Heart left ventricle (tissue), 16 donors: ENCODE measurements at regions not wholly inside any gene's neighbourhood (a gene's known extent, or its start where the extent isn't known, plus 50 kb on each side); places are given as distances from the start of the nearest gene placed in this dataset.

Source experiments
- ATAC-seq, 4 donors: fragments of 200-7000 bp; cut with Tn5 transposase; one replicate each; pipeline ENCODE4 v1.9.1; 2020 to 2022; ENCODE audit warnings: moderate library complexity in 4 of 4, mild to moderate bottlenecking in 3 of 4, moderate number of reproducible peaks in 1 of 4
- DNase-seq, 5 donors: peaks; one replicate each; pipeline ENCODE4 v3.0.0-alpha.2; 2020
- H3K27ac ChIP-seq, 12 donors: fragments of 200-600 bp; sonication (generic) in 4 of 12; one replicate each; pipeline versions ENCODE4 v1.5.0 to v1.8.0; 2016 to 2022; ENCODE audit warnings: mild to moderate bottlenecking in 2 of 12
- H3K27me3 ChIP-seq, 9 donors: fragments of 200-600 bp; sonication (generic) in 2 of 9; one replicate each; pipeline versions ENCODE4 v1.5.1 to v1.8.0; 2016 to 2022; ENCODE audit warnings: mild to moderate bottlenecking in 3 of 9
- H3K36me3 ChIP-seq, 9 donors: fragments of 200-600 bp; sonication (generic) in 2 of 9; one replicate each; pipeline versions ENCODE4 v1.5.0 to v1.8.0; 2018 to 2022; ENCODE audit warnings: mild to moderate bottlenecking in 2 of 9
- H3K4me1 ChIP-seq, 12 donors: fragments of 200-600 bp; sonication (generic) in 4 of 12; one replicate each; pipeline versions ENCODE4 v1.5.0 to v1.8.0; 2016 to 2022; ENCODE audit warnings: mild to moderate bottlenecking in 3 of 12
- H3K4me3 ChIP-seq, 12 donors: fragments of 200-600 bp; sonication (generic) in 4 of 12; one replicate each; pipeline versions ENCODE4 v1.5.0 to v1.8.0; 2017 to 2022; ENCODE audit warnings: mild to moderate bottlenecking in 9 of 12, moderate library complexity in 4 of 12
- H3K9me3 ChIP-seq, 12 donors: fragments of 200-600 bp; sonication (generic) in 4 of 12; one replicate each; pipeline versions ENCODE4 v1.5.0 to v1.8.0; 2016 to 2022; ENCODE audit warnings: mild to moderate bottlenecking in 1 of 12
- CTCF ChIP-seq, 12 donors: fragments of 200-600 bp; sonication (generic) in 4 of 12; IDR thresholded peaks; one replicate each; pipeline versions ENCODE4 v1.5.0 to v1.8.0; 2018 to 2022; ENCODE audit warnings: antibody characterized with exemption in 12 of 12, mild to moderate bottlenecking in 5 of 12
- POLR2A ChIP-seq, 2 donors: fragments of 450-650 bp; IDR thresholded peaks; one replicate each; pipeline ENCODE4 v1.6.1; 2017; ENCODE audit warnings: antibody characterized with exemption in 2 of 2, mild to moderate bottlenecking in 2 of 2, moderate library complexity in 2 of 2
- WGBS, 4 donors: extraction: QIAGEN DNeasy Blood & Tissue Kit in 2 of 4; methylation state at CpG; one replicate each; pipeline versions ENCODE4 v1.1.5 to v1.1.7; 2013 to 2018; 5-methylcytosine and 5-hydroxymethylcytosine counted together
- intact Hi-C, 10 donors: fragments of 100-400 bp; cut with DNase I; formaldehyde crosslinking; loops; one replicate each; pipeline versions ENCODE4 v1.11.1 to v1.14.2; 2022
- donor health status: ischemic (EF 13 %, LVEDD 7.1; RV severe dilation, severe dysfunction).
- donor health status: healthy with polysubstance abuse.
- donor health status: DM: no; HTN: yes; CAD: no.
- donor health status: DM: no; HTN: no; CAD: no.
- donor health status: ischemic (EF 25% LVEDD 6.9; RV normal size, moderate dysfunction).
- donor health status: ischemic (EF 25% LVEDD 5.7; RV mildly dilated, moderate dysfunction).
- donor health status: healthy.
- donor health status: DM: yes; HTN: yes; CAD: no.
- donor health status: ischemic (EF 35%, LVEDD 5.7; RV mildly dilated, moderate dysfunction).
- donor health status: nonischemic (EF 11% LVEDD 7.7; RV severe dilation, severe dysfunction).
- donor health status: DM: yes; HTN: yes; CAD: no.
- donor health status: PGD.
- donor health status: ischemic (EF 29% LVEDD 5.4; RV normal size, mild dysfunction).
- donor health status: nonischemic (EF 23%, LVEDD 6.1; RV moderate dilation, normal function).

GRCh38 chr5:14948383-14948782 lies 76.8 kb upstream of the ANKH start:
- Histone ChIP-seq H3K27me3 (no peaks in the 10 kb centered on the region), H3K9me3 (peaks cover 0 to 7% (median 0%) of the 10 kb centered on the region in 12 donors), H3K4me1 (peaks cover 0 to 17% (median 7%) of the 10 kb centered on the region in 12 donors), H3K36me3 (no peaks in the 10 kb centered on the region), H3K4me3 (no peak overlapping the region), H3K27ac (no peak overlapping the region)
- TF ChIP-seq CTCF (IDR thresholded peaks at IDR 0.05) (no peak), POLR2A (IDR thresholded peaks at IDR 0.05) (no peak)
- intact Hi-C loops, result loop anchor here in 6 of 10 donors (5.0 to 10.0 kb wide), 4 partner anchors 54 to 221 kb away; partner anchors contain the start of gene ANKH (in 1 of the 6)
- DNase-seq (no peak), ATAC-seq (no peak)
- WGBS, 4 donors, result 93 to 95% (median 95%) methylated on average over 4 of the region's 4 CpGs

- Histone ChIP-seq H3K27me3 (no peaks in the 10 kb centered on the region), H3K4me1 (peaks cover 0 to 10% (median 6%) of the 10 kb centered on the region in 12 donors), H3K4me3 (no peak overlapping the region), H3K27ac (no peak overlapping the region), H3K36me3 (no peaks in the 10 kb centered on the region), H3K9me3 (peaks cover 0 to 7% (median 0%) of the 10 kb centered on the region in 12 donors)
- intact Hi-C loops, result loop anchor here in 6 of 10 donors (5.0 to 10.0 kb wide), 4 partner anchors 55 to 220 kb away; partner anchors contain the start of gene ANKH (in 1 of the 6)
- no peak for DNase-seq
- TF ChIP-seq POLR2A (IDR thresholded peaks at IDR 0.05) (no peak), CTCF (IDR thresholded peaks at IDR 0.05) (peak; percentile 14 to 59 (median 38))
- 26 to 49% (median 29%) methylated on average over 4 of the region's 4 CpGs for WGBS, 4 donors
- ATAC-seq, result peak; percentile 49 to 74 (median 62)
Measured at GRCh38 chr5:14946815-14947620, 75.4 kb upstream of the ANKH start.

- 84 to 91% (median 89%) methylated on average over 3 of the region's 3 CpGs for WGBS, 4 donors
- peak in 1 of 4 donors; percentile 24 for ATAC-seq
- Histone ChIP-seq H3K27me3 (no peaks in the 10 kb centered on the region), H3K9me3 (peaks cover 0 to 7% (median 0%) of the 10 kb centered on the region in 12 donors), H3K36me3 (no peaks in the 10 kb centered on the region), H3K4me3 (no peak overlapping the region), H3K27ac (no peak overlapping the region), H3K4me1 (peaks cover 0 to 10% (median 6%) of the 10 kb centered on the region in 12 donors)
- intact Hi-C loops, result loop anchor here in 6 of 10 donors (1.0 to 10.0 kb wide), 5 partner anchors 57 to 218 kb away; partner anchors contain the start of gene ANKH (in 1 of the 6)
- no peak for TF ChIP-seq POLR2A (IDR thresholded peaks at IDR 0.05)
- TF ChIP-seq CTCF (IDR thresholded peaks at IDR 0.05), result no peak
- no peak for DNase-seq
Measured at GRCh38 chr5:14945450-14945849, 73.9 kb upstream of the ANKH start.

- no peak for DNase-seq
- no peaks in the 10 kb centered on the region for H3K36me3 ChIP-seq
- intact Hi-C loops, result loop anchor here in 6 of 10 donors (1.0 to 10.0 kb wide), 6 partner anchors 57 to 218 kb away; partner anchors contain the start of gene ANKH (in 2 of the 6)
- no peak overlapping the region for H3K27ac ChIP-seq
- ATAC-seq, result no peak
- peaks cover 0 to 10% (median 6%) of the 10 kb centered on the region in 12 donors for H3K4me1 ChIP-seq
- H3K27me3 ChIP-seq, result no peaks in the 10 kb centered on the region
- no peak overlapping the region for H3K4me3 ChIP-seq
- peaks cover 0 to 5% (median 0%) of the 10 kb centered on the region in 12 donors for H3K9me3 ChIP-seq
- no peak for TF ChIP-seq CTCF (IDR thresholded peaks at IDR 0.05)
- no peak for TF ChIP-seq POLR2A (IDR thresholded peaks at IDR 0.05)
- 70 to 73% (median 72%) methylated on average over 3 of the region's 3 CpGs for WGBS, 4 donors
Measured at GRCh38 chr5:14944996-14945395, 73.4 kb upstream of the ANKH start.
